ENCODE measurements at regions not wholly inside any gene's neighbourhood (a gene's known extent, or its start where the extent isn't known, plus 50 kb on each side); places are given as distances from the start of the nearest gene placed in this dataset.

- no peak for TF ChIP-seq JUND (IDR thresholded peaks at IDR 0.05; ENCODE audit: low read length)
- no peak for TF ChIP-seq MAX (IDR thresholded peaks at IDR 0.05)
- TF ChIP-seq POLR2A (IDR thresholded peaks at IDR 0.05; ENCODE audit: control extremely low read depth in 1 of 2, low read depth in 2 of 2, low read length in 2 of 2) = no peak
- no peak for TF ChIP-seq HDAC2 (IDR thresholded peaks at IDR 0.05; ENCODE audit: borderline replicate concordance in 1 of 2, low read depth in 2 of 2, low read length in 2 of 2)
- no peak for TF ChIP-seq RBBP5 (IDR thresholded peaks at IDR 0.05; ENCODE audit: borderline replicate concordance, low read depth, low read length)
- no peak for TF ChIP-seq CTCF (IDR thresholded peaks at IDR 0.05; ENCODE audit: control extremely low read depth in 1 of 3, insufficient read depth in 1 of 3, low read depth in 1 of 3, low read length in 3 of 3)
These were observed 78.1 kb upstream of the LAPTM4A start for GRCh38 chr2:20129331-20130159.
